ENCODE measurements at regions not wholly inside any gene's neighbourhood (a gene's known extent, or its start where the extent isn't known, plus 50 kb on each side); places are given as distances from the start of the nearest gene placed in this dataset.

GRCh38 chr7:68401313-68401712 lies 1197.0 kb upstream of the AUTS2 start:
- TF ChIP-seq EZH2 (IDR thresholded peaks at IDR 0.05; ENCODE audit: low read depth, unreplicated experiment) (no peak), REST (IDR thresholded peaks at IDR 0.05; ENCODE audit: unreplicated experiment) (no peak), EZH2phosphoT487 (IDR thresholded peaks at IDR 0.05; ENCODE audit: unreplicated experiment) (no peak), POLR2AphosphoS5 (IDR thresholded peaks at IDR 0.05; ENCODE audit: low read depth) (no peak)
- TF ChIP-seq, protein P1, sequence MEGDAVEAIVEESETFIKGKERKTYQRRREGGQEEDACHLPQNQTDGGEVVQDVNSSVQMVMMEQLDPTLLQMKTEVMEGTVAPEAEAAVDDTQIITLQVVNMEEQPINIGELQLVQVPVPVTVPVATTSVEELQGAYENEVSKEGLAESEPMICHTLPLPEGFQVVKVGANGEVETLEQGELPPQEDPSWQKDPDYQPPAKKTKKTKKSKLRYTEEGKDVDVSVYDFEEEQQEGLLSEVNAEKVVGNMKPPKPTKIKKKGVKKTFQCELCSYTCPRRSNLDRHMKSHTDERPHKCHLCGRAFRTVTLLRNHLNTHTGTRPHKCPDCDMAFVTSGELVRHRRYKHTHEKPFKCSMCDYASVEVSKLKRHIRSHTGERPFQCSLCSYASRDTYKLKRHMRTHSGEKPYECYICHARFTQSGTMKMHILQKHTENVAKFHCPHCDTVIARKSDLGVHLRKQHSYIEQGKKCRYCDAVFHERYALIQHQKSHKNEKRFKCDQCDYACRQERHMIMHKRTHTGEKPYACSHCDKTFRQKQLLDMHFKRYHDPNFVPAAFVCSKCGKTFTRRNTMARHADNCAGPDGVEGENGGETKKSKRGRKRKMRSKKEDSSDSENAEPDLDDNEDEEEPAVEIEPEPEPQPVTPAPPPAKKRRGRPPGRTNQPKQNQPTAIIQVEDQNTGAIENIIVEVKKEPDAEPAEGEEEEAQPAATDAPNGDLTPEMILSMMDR (conservative IDR thresholded peaks at IDR 0.05; ENCODE audit: low read depth in 2 of 2): no peak
